ENCODE measurements at regions not wholly inside any gene's neighbourhood (a gene's known extent, or its start where the extent isn't known, plus 50 kb on each side); places are given as distances from the start of the nearest gene placed in this dataset.

DNA sequence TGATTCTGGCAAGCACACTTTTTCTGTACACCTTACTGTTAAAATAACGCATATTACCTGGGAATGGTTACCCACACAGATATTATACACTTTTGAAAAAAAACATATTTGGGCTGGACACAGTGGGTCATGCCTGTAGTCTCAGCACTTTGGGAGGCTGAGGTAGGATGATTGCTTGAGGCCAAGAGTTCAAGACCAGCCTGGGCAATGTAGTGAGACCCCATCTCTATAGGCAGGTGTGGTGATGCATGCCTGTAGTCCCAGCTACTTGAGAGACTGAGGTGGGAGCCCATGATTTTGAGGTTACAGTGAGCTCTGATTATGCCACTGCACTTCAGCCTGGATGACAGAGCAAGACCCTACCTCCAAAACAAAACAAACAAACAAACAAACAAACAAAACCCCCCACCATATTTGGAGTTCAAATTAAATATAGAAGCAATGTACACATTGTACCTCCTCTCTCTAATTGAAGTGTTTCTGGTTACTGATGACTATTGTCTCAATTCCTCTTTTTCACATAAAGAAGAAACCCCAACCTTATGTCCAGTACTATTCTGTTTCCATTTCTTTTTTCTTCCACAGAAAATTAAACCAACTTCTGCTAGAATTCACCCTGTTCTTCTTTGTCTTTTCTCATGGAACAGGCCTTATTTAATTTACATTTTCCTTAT lies 152.6 kb upstream of the UMPS start:
- no peak for DNase-seq (ENCODE audit: low read depth in 2 of 2)

DNA sequence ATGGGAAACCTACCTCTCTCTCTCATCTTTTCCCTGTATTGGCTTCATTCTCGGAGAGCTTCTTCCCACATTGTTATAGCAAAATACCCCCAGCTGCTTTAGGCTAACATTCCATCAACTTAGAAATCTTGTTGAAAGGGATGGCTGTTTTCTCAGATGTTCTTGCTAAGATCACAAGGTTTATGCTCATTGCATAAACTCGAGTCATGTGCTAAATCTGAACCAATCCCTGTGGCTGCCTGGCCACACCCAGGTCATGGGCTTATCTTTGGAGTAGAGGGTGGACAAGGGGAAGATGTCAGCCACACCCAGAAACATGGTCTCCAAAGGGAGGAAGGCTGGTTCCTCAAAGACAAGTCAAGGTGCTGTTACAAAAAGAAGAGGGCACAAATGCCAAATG lies 150.6 kb upstream of the UMPS start:
- no peak for DNase-seq (ENCODE audit: low read depth in 2 of 2)

DNA sequence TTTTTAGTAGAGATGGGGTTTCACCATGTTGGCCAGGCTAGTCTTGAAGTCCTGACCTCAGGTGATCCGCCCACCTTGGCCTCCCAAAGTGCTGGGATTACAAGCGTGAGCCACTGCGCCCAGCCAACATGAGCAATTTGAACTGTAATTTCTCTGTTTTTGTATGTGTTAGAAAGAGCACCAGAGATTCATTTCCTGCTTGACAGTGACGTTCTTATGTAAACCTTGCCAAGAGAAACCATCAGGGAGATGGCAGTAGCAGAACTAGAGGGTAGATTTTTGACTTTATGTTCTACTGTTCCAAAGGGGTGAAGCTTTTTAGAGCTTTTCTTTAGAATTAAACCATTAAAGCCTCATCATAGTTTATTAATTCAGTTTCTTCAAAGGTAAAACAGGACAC lies 148.1 kb upstream of the UMPS start:
- DNase-seq (ENCODE audit: low read depth in 2 of 2): no peak

DNA sequence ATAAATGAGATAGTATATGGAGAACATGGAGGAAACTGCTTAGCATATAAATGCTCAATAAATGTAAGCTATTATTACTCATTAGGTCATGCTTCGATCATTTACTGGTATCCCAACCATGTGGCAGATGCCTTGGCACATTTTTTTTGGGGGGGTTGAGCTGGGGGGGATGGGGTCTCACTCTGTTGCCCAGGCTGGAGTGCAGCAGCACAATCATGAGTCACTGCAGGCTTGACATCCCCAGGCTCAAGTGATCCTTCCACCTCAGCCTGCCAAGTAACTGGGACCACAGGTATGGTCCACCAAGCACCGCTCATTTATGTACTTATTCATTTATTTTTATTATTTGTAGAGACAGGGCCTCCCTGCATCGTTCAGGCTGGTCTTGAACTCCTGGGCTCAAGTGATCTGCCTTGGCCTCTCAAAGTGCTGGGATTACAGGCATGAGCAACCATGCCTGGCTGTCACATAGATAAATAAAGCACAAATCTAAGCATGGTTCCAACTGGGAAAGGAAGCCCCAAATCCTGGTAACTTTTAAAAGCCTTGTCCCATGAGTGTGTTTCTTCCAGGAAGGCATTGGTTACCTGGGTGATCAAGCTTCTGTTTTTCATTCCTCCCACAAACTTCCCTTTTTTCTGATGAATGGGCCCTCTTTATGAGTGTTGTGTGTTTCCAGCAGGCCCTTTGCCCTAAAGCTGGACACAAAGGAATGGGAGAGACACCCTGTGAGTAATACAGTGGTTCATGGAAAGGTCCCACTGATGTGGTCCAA lies 147.4 kb upstream of the UMPS start:
- no peak for DNase-seq (ENCODE audit: low read depth in 2 of 2)

DNA sequence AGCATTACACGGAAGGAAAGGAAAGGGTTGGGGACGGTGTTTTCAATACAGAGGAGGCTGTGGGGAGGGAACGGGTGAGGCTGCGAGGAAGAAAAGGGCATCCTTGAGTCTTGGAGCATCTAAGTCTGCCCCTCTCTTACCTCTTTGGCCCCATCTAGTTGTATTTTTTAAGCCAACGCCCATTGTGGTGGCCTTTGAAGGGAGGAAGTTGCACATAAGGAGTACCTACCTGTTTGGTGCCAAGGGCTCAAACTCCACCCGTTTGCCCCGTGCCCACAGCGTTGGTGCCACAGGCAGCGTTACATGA lies 146.1 kb upstream of the UMPS start:
- no peak for DNase-seq (ENCODE audit: low read depth in 2 of 2)

DNA sequence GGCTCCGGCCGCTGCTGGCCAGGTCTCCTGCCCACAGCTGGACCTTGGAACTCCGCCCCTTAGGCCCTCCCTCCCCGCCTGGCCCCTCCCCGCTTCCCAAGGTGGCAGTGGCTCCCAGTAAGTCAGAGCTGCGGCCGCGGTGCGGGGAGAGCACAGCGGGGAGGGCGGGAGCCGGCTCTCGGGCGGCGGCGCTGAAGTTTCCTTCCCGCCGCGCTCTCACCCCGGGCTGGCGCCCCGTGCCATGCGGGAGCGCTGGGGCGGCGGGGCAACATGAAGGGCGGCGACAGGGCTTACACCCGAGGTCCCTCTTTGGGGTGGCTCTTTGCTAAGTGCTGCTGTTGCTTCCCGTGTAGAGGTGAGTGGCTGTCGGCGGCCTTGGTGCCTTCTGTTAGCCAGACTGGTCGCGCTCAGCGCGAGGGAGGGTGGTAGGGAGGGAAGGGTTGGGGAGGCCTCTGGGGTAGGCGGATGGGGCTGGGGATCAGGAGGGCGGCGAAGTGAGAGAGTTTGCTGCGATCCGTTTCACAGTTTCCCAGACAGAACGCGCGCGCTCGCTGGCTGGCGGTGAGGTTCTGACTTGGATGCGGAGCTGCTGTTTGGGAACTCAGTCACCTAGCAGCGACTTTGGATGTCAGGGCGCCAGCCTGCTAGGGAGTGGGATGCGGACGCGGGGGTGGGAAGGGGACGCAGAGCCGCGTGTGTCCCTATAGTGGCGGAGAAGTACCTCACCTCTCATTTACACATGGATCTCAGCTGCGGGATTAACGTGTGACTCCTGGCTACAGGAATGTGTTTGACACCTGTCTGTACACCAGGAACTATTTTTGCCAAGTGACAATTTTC lies 145.5 kb upstream of the UMPS start:
- DNase-seq (ENCODE audit: low read depth in 2 of 2): peak; percentile 9 to 13

DNA sequence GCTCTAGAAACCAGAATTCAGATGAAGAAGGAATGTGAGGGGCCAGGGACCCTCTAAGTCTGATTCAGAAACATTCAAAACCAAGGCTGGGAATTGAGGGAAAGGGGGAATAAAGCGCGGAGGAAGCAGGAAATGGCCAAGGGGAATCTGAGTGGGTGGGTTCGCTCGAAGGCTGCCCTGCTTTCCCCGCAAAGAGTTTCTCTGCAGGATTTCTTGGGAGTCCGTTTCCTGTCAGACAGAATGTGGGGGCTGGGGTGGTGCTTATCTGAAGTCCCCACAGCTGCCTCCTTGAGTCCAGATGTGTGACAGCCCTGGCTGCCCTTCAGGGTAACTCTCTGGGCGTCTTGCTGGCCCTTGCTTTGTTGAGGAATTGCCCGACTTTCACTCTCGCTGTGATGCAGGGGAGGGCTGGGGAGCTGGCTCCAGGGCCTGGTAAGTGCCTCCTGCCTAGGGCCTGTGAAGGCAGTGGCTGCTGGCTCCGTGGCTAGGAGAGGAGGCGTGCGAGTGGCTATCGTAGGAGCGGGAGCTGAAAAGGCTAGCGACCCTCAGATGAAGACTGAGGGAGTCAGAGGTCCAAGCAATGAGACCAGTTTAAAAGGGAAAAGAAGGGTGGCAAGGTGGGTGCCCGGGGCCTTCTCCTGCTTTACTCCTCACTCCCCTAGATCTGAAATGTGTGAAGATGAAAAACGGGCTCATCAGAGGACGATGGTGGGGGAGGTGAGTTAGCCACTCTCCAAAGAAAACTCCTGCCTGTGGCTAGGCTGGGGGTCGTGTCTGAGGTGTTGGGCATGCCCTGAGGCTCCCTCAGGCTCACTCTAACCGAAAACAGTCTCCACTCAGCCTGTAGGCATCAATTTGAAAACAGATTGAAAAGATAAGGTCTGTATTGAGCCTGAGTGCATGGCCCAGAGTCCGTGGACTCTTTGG lies 143.9 kb upstream of the UMPS start:
- no peak for DNase-seq (ENCODE audit: low read depth in 2 of 2)

DNA sequence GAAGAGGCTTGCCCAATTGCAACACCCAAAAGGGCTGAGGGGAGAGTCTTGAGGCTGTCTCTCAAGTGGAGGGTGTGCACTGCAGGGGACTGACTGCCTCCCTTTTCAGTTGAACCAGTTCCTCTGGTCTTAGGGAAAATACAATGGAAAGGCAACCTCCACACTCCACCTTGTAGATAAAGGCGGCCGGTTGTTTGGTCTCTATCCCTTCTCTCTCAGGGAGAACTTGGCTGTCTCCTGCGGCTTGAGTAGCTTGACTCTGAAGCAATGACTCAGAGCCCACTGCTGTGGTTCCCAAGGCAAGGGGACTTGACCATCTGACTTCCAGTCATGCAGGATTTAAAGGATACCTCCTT lies 143.2 kb upstream of the UMPS start:
- DNase-seq (ENCODE audit: low read depth in 2 of 2): no peak

DNA sequence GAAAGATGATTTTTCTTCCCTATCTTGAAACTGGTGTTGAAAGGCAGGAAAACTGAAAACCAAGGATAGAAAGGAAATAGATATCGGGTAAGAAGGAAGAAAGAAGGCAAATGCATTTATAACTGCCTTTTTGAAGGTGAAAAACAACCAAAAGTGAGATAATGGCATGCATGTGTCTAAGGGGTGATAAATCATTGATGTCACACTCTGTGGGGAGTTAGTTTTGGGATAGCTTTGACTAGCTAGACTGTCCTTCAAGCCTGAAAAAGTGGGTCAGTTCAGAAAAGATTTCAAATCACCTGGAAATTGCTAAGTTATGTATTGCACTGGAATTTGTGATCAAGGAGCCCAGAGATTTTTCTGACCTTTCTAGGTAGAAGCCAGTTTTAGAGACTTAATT lies 142.2 kb upstream of the UMPS start:
- no peak for DNase-seq (ENCODE audit: low read depth in 2 of 2)

DNA sequence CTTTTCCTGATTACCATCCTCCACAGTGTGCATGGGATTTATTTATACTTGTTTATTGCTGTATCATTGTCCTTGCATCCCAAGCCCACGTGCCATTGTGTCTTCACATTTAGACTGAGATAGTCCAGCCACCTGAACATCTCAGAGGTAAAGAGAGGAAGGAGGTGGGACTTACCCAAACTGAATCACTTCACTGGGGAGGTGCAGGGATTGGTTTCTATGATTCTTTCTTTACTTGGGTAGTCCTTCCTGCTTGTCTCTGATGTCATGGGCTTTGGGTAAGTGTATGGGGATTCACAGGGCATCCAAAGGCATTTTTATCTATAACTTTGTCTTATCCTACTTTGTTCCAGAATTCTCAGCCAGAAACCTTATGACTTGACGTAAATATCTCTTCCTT lies 141.5 kb upstream of the UMPS start:
- no peak for DNase-seq (ENCODE audit: low read depth in 2 of 2)

DNA sequence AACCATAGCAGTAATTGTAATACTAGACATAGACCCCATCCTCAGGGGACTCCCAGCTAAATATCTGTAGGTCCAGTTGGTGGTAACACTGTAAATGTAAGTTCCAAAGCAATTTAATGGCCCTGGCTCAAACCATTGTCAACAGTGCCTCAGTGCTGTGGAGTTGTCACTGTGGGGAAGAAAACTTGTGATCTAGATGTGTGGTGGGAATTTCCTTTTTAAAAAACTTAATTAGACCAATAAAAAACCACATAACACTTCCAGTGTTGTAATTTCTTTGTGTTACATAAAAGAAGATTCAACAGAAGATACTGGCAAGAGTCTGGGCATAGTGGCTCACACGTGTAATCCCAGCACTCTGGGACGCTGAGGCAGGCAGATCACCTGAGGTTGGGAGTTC lies 138.6 kb upstream of the UMPS start:
- no peak for DNase-seq (ENCODE audit: low read depth in 2 of 2)

DNA sequence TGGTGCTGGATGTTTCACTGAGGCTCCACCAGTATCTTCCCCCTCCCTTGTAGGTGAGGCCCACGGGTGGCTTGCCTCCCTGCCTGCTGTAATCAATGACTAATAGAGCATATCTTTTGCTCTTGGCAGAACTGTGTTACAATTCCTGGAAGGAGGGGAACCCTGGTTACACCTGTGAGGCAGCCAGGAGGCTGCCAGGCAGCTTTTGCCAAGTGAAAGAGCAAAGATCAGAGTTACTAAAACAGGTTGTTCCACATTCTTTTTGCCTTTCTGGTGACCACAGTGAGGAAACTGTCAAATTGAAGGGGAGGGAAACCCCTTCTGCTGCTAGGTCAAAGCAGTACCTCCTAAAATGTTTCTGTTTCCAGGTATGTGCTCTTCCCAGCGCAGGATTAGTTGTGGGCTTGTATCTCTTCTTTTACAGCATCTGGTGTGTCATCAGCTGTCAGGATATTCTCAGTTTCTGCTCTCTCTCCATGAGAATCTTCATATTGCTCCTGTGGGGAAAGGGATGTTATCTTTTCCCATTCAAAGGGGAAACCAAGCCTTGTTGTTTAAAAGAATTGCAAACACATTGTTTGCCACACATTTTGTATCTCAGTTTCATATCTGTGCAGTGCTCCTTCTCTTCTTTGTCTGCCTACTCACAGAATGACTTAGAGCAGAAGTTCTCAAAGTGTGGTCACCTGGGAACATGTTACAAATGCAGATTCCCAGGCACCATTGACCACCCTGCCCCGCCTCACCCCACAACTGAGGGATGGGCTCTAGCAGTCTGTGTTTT lies 137.4 kb upstream of the UMPS start:
- DNase-seq (ENCODE audit: low read depth in 2 of 2): no peak

DNA sequence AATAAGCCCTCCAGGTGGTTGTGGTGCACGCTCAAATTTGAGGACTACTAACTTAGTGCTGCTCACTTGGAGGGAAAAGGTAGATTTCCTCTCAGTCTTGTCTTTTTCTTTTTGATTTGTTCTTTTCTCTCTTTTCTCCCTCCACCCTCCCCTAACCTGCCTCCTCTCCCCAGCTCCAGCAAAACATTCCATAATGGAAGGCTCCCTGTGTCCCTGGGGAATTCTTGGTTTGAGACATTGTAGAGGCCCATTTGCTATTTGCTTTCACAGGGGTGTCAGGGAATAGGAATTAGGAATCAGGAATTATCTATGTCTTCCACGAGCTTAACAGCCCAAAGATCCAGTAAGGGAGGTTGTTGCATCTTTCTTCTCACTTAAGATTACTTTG lies 136.8 kb upstream of the UMPS start:
- DNase-seq (ENCODE audit: low read depth in 2 of 2): no peak

DNA sequence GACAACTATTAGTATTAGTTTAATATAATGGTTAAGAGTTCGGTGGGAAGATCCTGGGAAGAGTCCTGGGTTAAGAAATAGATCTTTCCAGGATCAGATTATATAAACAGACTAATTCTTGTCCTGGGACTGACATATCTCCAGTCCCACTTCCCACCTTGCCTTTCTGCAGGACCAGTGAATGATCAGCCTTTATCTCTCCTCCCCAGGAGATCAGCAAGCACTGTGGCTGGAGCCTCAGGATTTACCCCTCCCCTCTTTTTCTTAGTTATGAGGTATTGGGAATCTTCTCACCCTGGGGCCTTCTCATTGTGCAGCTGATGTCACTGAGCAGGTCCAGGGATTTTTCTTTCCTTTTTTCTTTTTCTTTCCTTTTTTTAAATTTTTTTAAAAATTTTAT lies 135.7 kb upstream of the UMPS start:
- no peak for DNase-seq (ENCODE audit: low read depth in 2 of 2)

DNA sequence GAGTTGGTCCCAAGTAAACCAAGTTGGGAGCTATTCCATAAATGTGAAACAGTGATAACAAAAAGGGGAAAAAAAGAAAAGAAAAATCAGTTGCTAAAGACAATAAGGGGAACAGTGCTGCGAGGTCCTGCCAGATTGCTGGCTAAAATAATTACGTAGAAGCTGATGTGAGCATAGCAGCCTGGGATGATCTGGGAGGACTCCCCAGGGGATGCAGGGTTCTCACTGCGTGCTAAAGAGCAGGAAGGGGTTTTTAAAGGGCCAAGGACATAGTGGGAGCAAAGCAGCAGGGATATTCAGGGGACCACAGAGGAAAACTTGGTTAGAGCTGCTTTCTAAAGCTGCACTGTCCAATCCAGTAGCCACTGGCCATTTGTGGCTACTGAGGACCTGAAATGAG lies 133.0 kb upstream of the UMPS start:
- DNase-seq (ENCODE audit: low read depth in 2 of 2): no peak

DNA sequence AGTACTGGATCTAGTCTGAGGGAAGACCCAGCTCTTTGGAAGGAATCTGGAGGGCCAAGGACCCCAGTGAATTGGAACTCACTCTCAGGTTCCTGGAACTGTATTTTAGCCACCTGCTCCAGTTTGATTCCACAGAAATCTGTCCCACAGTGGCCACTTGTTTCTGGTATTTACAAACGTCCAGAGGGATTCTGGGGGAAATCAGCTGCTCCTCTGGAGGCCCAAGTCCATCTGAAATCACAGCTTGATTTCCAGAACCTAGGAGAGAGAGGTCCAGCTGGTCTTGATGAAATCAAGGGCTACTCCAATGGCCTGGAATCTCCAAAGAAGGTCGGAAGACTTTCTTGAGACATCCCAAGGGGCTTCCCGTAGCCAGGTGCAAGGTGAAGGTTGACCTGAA lies 132.3 kb upstream of the UMPS start:
- DNase-seq (ENCODE audit: low read depth in 2 of 2): no peak

DNA sequence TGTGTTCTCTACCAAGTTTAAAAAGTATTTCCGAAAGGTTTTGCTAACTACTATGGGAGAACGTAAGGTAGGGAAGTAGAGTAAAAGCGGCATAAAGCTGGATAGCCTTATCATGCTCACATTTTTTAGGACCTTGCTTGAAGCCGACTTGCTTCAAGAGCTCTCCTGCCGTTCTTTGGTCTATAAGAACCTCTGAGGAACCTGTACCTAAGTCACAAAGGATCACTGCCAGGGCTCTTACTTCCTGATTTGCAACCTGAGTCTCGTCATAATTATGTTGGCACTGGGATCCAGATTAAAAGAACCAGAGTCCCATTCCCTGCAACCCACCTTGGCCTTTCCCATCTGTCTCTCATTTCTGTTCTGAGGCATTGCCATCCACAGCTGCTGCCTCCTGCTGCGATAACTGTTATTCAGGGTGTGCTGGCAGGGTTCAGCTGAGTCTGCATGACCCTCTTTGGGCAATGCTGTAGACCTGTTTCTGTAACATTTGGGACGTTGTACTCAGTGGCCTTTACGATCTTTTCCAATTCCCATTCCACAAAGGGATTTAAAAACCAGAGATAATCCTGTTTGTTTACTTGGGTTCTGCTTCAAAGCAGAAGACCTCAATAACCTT lies 131.0 kb upstream of the UMPS start:
- DNase-seq (ENCODE audit: low read depth in 2 of 2): no peak

DNA sequence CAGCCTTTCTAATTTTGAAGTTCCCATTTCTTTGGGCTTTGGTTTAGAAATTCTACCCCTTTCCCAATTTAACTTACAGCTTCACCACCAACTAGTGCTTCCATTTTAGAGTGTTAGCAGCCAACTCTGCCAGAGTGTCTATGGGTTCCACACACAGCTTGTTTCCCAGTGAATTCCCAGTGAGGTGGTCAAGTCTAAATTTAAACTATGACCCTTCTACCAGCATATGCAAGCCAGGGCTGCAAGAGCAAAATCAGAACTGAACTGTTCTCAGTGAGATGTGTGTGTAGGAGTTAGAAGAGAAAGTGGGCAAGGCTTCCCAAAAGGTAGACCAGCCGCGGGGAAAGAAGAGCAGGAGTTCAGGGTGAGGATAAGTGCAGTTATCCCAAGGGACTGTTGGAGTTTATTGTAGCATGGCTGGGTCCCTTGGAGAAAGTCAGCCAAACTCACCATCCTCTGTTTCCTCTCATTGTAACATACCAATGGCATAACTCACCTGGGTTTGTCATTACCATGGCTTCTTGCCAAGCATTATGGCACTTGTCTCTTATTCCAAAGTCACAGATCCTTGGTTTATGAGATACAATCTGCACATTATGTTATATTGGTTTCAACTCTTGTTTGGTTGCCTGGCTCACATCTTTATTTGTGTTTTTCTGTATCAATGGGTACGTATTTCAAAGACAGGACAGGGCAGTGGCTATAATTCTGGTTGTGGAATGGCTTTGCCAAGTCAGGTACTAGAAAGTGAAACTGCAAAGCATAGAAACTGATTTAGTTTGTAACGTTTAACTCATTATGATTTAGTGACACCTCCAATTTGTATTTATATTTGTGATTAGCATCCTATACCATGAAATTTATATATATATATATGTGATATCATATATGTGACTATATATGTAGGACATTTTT lies 130.2 kb upstream of the UMPS start:
- no peak for DNase-seq (ENCODE audit: low read depth in 2 of 2)

DNA sequence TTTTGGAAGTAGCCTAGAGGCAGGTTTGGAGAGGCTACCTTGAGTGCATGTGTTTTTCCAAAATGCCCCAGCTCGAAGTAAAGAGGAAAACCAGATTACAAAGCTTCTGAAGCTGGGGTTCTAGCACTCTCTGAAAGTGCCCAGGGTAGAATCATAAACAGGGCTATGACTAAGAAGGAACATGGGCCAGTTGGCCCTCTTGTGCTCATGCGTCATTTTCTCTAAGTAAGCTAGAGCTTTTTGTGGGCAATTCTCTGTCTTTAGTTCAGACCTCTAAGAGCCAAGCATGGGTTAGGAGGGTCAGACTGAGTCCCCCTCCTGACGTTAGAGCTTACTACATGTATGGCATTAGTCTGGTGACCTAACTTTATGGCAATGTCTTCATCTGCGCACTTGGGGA lies 129.5 kb upstream of the UMPS start:
- DNase-seq (ENCODE audit: low read depth in 2 of 2): no peak

DNA sequence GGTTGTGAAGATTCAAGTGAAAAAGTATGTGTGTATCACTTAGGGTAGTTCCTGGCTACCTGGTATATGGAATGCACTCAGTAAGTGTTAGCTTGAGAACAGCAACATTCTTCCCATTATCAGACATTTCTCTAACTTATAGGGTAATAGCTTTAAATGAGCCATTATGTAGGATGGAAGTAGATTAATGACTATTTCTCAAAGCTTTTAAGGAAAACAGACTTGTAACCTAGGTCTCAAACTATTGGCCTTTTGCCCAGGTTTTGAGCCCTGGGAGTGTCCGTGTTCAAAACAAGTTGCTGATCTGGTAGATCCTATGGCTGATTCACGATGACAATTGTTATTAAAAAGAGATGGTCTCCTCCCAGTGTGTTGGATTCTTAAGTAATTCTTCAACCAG lies 129.1 kb upstream of the UMPS start:
- DNase-seq (ENCODE audit: low read depth in 2 of 2): no peak

Data from stimulated activated CD8-positive, alpha-beta memory T cell treated with anti-CD3 and anti-CD28 coated beads, Interleukin-7, amount 100 ng/mL, for 4 hours (primary cell).